Fibroblast of peridontal ligament (primary cell): ENCODE measurements at regions not wholly inside any gene's neighbourhood (a gene's known extent, or its start where the extent isn't known, plus 50 kb on each side); places are given as distances from the start of the nearest gene placed in this dataset.

Experiments
- DNase-seq: peaks from one replicate; pipeline ENCODE4 v3.0.0-alpha.2; 2010; ENCODE audit errors: extremely low read depth

DNA sequence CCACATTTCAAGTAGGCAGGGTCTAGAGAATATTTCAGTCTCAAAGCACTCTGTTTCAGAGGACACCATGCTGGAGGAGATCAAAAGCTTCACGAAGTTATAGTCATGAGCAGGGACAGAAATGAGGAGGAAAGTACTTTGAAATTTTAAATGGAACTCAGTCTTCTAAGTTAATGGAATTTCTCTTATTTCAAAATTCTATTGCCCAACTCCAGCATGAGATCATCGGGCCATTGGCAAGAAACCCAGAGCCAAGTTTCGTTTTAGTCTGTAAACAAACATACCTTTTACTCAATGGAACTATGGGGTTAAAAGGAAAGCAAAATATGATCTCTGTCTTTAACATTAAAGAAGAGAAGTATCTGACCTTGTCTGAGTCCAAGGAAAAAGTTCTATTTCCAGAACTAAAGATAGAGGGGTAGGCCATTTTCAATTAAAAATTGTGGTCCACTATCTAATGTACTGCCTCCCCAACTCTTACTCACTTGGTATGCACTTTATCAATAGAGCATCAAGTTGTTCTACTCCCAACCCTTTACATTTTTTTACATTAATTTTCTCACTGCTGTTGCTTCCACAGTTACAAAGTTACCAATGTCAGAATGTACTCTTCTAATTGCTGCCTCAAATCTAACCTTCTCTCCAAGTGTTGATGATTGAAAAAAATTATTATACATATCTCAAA lies 235.3 kb upstream of the NRSN1 start:
- no peak for DNase-seq

DNA sequence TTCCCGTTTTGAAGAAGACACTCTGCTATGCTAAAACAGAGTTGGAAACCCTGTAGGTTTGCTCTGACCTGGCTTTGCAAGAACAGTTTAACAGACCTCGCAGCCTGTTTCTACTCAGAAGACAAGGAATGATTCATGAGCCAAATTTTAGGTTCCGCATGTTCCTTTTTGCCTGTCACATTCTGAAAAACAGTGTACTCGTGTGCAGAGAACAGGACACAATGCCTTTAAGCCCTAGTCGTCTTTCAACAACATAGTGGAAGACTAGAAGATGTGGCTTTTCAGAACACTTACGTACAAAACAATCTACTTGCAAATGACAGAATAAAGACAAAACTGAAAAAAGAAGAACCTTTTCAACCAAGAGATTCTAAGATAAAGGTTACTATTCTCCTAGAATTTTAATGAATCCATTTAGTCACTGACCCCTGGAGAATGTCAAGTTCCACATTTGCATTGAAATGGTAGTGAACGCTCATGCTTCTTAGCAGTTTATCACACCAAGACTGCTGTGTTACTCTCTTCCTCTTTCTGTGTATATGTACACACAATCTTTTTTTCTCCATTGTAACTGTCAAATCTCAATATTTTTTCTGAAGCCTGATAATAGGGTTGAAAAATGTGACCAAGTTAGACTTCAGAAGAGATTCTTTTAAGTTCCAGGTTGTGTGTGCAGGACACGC lies 220.7 kb upstream of the NRSN1 start:
- DNase-seq: no peak

DNA sequence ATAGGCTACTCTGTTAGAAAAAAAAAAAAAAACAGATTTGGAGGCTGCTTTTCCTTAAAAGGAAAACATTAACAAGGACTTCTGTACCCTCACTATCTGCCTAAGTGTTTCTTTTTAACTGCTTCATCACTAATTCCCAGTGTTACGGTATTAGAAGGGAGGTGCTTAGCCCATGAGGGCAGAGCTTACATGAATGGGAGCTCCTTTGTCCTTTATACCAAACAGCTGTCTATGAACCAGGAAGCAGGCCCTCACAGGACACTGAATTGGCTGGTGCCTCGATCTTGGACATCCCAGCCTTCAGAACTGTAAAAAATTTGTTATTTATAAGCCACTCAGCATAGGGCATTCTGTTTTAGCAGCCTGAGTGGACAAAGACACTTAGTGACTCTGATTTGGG lies 215.6 kb upstream of the NRSN1 start:
- DNase-seq: no peak

DNA sequence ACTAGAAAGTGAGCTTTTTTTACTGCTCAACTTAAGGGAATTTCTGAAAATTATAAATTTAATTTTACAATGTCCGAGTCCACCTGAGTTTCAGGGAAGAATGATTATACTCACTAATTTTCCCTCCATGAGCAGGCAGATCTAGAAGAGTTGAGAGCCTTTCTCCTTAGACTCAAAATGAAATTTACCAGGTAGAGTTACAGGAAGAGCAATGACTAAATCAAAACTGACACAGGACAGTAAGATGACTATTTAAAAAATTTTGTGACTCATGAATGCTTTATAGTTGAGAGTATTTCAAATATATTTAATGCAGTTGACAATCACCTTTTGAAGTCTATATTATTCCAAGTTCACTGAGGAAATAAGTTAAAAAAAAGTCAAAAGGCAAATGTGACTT lies 198.1 kb upstream of the NRSN1 start:
- DNase-seq: no peak

DNA sequence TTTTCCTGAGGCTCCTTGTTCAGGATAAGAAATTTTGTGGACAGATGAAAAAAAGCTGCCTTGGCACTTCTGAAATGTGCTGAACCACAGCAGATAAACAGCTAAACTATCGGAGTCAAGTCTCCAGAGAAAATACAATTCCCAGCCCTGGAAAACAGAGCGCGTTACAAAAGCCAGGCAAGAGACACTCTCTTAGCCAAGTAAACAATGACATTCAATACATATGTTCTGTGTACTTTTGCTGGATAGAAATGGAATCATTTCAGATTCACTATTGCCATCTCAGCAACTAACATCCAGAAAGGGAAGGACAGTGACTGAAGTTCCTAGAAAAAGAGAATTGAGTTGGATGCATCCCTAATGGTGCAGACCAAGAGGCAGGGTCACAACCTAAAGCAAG lies 196.8 kb upstream of the NRSN1 start:
- DNase-seq: no peak

DNA sequence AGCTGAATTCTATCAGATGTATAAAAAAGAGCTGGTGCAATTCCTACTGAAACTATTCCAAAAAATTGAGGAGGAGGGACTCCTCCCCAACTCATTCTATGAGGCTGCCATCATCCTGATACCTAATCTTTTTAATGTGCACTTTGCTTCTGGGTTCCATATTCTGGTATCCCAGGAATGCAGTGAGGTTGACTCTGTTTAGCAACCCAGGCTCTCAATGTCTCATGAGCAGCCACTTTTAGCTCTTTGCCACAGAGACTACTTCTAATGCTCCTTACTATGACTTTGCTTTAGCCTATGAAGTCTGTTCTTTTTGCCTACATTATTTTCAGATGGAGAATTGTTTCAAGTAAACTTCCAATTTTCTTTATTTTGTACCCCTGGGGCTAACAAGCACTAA lies 185.5 kb upstream of the NRSN1 start:
- no peak for DNase-seq

DNA sequence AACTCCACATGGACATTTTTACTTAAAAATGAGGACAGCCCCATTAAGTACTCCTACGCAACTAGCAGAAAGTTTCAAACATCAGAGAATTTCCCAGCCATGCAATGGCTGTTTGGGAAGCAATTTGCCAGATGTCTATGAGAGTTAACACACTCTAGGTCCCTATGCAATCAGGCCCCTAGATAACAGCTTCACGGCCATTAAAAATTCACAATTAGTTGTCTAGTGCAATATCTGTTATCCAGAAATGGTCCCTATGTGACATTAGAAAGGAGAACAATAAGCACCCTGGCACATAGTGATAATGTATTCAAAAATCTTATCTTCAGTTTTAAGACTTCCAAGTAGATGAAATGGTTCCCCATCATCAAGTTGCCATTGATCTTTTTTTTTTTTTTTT lies 174.3 kb upstream of the NRSN1 start:
- no peak for DNase-seq

DNA sequence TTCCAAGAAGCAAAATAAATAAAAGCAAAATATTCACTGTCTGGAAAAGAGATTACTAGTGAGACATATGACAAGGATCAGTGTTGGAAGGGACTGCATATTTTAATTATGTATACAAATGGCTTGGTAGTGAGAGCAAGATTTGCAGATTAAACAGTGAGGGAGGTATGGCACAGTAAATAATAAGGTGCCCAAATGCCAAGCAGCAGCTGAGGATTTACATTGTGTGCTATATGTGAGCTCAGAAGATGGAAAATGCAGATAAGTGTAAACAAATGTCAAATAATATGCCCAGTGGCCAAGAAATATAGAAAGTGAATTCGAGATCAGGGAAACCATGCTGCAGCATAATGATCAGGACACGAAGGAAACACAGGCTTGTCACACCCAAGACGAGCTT lies 173.8 kb upstream of the NRSN1 start:
- no peak for DNase-seq

DNA sequence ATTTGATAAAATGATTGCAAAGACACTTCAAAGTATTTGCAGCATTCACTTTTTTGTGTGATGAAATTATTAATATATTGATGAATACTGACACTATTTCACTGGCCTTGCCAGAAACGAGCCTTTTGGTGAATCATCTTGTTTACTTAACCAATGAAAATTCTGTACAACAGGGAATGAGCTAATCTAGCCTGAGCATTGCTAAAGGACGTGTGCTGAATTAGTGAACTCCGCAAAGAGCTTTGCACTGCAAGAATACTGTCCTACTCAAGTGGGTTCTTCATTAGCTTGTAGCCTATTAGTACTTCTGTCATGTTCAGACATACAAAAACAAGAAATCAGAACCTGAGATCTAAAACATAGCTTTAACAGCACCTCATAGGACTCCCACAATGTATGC lies 172.0 kb upstream of the NRSN1 start:
- DNase-seq: no peak

DNA sequence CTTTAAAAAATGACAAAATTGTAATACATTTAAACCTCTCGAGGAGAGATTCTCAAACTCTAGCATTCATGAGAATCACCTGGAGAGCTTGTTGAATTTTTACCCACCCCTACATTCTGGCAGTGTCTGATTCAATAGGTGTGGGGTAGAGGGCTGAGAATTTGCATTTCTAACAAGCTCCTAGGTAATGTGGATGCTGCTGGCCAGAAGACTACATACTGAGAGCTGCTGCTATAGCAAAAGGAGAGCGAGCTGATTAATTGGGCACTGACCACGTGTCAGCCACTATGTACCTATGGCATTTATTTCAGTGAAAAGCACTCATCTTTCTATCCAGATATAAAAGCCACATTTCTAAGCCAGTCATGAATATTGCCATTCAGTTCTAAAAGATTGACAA lies 169.0 kb upstream of the NRSN1 start:
- no peak for DNase-seq

DNA sequence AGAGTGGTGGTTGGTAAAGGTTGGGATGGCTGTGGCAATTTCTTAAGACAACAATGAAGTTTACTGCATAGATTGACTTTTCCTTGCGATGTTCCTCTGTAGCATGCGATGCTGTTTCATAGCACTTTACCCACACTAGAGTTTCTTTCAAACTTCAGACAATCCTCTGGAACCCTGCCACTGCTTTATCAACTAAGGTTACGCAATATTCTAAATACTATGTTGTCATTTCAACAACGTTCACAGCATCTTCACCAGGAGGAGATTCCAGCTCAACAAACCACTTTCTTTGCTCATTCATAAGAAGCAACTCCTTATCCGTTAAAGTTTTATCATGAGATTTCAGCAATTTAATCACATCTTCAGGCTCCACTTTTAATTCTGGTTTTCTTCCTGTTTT lies 161.2 kb upstream of the NRSN1 start:
- DNase-seq: no peak

DNA sequence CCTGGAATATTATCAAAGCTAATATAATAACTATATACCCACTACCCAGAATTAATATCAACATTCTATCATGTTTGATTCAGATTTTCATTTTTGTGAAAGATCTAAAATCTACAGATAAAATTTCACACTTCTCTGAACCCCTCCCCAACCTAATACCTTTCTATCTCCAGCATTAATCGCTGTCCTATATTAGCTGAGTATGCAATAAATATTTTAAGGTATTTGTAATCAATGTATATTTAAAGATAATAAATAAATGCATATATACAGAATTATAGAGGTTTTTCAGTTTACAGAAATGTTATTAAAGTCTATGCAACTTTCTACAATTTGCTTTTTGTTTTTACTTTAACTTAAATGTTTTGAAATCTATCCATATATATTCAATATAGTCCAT lies 156.7 kb upstream of the NRSN1 start:
- DNase-seq: no peak

DNA sequence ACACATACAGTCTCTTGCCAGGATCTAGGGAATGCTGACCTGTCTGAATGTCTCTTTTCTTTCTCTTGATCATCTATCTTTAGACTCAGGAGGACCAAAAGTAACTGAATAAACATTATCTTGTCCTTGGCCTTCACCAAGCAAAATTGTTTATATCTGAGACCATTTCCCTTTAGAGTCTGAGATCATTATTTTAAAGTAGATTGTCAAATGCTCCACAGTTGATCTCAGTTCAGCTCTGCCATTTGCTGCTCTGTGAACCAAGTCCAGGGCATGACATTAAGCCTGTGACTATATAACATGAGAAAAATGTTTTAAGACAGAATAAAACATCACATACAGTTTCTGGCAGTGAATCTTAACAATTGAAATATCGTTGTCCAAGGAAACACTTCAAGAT lies 148.3 kb upstream of the NRSN1 start:
- no peak for DNase-seq

DNA sequence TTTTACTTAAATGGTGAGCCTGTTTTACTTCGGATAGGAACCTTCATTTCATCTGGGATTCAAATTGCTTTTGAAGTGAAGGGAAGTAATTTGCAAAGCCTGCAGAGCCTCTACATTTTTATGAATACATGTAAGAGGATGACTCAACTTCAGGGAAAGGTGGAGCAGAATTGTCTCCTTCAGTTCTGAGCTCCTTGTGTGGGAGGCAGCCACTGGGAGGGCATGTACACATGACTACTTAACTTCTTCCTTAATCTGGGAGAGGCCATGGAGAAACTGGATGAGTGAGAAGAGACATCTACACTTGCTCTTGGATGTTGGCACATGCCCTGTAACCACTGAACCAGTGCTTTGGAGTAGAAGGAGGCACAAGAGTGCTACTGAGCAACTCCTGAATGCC lies 145.1 kb upstream of the NRSN1 start:
- no peak for DNase-seq

DNA sequence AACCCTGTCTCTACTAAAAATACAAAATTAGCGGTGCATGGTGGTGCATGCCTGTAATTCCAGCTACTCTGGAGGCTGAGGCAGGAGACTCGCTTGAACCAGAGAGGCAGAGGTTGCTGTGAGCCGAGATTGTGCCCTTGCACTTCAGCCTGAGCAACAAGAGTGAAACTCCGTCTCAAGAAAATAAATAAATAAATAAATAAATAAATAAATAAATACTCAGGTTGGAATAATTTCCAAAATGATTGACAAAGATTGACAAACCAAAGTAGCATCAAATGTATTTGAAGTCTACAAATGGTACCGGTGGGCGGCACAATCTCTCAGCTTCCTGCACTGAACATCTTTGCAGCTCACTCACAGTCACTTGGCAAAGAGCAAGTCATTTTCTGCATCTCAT lies 144.1 kb upstream of the NRSN1 start:
- no peak for DNase-seq

DNA sequence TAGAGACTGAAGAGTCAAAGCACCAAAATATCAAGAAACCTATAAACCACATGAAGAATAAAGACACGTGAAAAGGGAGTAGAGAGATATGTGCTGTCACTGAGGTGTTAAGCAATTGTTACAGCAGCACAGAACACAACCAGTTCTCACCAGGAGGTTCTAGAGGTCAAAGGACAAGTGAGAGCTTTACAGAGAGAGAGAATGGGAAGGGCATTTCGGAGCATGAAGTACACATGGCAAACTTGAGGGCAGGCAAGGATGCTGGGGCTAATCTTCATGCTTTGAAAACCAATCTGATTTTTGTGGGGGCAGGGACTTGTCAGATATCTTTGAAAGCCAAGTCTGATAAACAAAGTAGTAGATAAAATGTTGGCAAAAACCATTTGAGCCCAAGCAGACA lies 142.3 kb upstream of the NRSN1 start:
- no peak for DNase-seq

DNA sequence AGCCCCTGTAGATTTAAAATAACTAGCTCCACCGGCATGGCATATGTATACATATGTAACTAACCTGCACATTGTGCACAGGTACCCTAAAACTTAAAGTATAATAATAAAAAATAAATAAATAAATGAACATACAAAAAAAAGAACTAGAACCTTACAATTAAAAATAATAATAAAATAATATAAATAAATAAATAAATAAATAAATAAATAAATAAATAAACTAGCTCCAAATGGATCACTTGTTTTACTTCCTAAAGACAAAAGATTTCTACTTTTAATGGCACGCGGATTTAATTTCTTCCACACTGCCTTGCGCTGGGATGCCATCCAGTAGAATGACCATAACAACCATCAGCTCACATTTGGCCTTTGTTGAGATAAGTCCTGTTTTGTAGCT lies 141.0 kb upstream of the NRSN1 start:
- no peak for DNase-seq

DNA sequence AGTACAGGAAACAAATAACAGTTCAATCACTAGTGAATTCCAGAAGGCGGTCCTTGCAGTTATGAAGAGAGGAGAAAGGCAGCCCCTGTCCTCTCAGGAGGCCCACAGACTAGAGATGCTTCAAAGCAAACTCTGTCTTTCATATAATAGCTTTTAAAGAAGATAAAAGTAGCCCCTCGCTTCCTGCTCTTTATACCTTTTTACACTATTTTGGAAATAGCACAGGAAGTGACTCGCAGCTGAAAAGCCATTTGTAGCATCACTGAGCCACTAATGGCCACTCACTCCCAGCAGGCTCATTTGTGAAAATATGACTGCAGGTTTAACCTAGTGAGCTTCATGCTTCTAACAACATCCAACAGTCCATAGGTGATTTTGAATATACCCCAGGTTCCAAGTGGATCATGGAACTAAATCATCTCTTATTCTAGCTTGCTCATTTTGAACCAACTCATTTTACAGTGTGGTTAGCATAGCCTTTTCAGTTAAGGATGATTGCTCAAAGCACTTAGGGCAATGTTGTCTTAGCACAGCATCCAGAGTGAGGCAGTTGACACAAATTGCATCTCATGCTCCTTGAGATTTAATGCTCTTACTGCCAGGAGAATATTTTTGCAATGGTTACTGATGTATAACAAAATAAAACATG lies 136.0 kb upstream of the NRSN1 start:
- DNase-seq: no peak

DNA sequence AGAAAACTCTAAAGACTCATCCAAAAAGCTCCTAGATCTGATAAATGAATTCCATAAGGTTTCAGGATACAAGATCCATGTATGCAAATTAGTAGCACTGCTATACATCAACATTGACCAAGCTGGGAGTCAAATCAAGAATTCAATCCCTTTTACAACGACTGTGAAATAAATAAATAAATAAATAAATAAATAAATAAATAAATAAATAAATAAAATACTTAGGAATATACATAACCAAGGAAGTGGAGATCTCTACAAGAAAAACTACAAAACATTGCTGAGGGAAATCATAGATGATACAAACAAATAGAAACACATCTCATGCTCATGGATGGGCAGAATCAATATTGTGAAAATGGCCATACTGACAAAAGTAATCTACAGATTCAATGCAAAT lies 132.0 kb upstream of the NRSN1 start:
- DNase-seq: no peak

DNA sequence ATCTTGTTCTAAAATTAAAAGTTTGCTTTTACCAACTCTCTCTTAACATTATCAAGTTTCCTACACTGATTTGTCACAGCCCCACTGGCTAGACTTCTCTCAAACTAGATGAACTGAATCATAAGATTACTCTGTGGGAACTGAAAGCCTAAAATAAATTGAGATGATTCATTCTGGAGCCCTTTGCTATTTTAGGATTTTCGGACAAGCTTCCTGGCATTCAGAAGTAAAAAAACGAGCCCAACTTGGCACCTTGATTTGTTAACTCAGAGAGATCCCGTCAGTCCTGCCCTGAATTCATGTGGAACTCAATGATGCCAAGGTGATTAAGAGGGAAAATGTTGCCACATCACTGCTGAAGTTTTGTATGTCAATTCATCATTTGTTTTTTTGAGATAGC lies 122.0 kb upstream of the NRSN1 start:
- DNase-seq: peak; percentile 13

DNA sequence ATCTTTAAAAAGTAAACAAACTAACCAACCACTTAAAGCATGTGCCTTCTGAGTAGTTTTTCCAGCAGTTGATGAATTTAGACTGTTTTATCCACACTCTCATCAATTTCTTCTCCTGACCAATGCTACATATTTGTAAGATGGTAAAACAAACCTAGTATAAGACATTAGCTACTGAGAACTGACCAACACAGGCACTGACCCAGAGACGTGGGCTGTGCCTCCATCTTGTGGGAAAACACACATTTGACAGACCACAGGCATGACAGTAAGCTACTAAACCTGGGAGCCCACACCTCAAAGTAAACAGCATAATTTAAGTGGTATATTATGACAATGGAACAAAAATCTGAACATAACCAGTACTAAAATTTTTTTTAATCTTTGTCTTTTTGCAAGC lies 121.4 kb upstream of the NRSN1 start:
- no peak for DNase-seq

DNA sequence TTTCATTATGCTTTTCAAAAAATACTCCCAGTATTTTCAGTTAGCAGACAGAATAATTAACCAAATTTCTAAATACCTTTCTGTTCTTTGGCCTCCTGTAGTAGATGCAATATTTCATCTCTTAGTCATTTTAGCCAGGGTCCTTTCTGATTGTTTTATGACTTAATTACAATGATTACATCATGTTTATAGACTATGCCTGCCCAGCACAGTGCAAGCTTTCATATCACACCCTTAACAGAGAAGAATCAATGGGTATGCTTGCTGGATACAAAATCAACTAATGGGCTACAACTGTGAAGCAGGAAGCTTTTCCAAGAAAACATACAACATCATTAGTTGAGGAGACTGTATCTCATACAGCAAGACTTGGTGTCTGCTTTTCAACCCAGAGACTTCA lies 119.8 kb upstream of the NRSN1 start:
- no peak for DNase-seq

DNA sequence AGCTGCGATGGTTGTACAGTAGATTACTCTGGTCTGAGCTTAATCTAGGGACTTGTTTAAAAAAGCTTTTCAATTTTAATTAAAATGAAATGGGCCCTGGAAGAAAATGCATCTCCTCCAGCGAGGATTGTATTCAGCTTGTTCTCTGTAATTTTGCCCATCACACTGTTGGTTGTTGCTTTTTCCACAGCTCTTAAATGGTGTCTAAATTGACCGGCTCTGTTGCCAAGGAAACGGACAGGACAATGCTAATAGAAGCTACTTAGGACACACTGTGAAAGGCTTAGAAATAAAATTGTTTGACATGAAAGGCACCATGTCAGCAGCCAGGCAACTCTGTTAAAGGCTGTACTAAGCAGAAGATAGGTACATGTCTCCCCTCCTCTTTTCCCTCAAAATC lies 116.7 kb upstream of the NRSN1 start:
- DNase-seq: no peak

DNA sequence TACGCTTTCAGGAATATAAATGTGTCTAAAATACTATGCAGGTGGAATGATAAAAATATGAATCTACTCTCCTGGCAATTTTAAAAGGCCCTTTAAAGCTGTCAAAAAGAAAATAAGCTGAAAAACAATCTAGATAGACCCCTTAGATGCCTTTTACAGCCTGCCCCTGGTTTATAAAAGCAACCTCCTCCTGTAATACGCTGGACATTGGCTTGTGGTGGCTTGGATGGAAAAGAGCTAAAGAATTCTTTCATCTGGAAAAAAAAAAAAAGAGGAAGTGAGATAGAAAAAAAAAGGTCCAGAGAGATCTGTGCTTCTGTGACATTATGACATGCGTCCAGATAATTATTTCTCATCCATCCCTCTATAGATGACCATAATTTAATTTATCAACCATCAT lies 115.9 kb upstream of the NRSN1 start:
- no peak for DNase-seq
